Activated effector memory CD4-positive, alpha-beta T cell treated with anti-CD3 and anti-CD28 coated beads, Interleukin-2, amount 50 U/mL, for 16 hours (primary cell): ENCODE measurements at regions not wholly inside any gene's neighbourhood (a gene's known extent, or its start where the extent isn't known, plus 50 kb on each side); places are given as distances from the start of the nearest gene placed in this dataset.
"Not testable (repeated sequence)": the region's sequence is repeated elsewhere in the genome, so short reads cannot be mapped to it uniquely, and the experiment has no call there.

Experiments
- DNase-seq: peaks from one replicate; pipeline ENCODE4 v3.0.0-alpha.2; 2020

DNA sequence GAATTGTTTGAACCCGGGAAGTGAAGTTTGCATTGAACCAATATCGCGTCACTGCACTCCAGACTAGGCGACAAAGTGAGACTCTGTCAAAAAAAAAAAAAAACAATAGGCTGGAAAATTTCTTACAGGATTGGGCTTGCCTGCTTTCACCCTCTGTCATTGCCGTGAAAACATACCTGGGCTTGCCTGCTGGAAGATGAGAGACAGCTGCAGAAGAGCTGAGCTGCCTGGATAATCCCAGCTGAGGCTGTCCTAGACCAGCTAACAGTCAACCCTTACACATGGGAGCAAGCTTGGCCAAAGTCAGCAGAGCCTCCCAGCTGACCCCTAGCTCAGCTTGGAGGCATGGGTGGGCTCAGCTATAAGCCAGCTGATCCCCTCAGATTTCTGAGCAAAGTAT, 306.2 kb downstream of the CCSER2 start:
- DNase-seq, result no peak

DNA sequence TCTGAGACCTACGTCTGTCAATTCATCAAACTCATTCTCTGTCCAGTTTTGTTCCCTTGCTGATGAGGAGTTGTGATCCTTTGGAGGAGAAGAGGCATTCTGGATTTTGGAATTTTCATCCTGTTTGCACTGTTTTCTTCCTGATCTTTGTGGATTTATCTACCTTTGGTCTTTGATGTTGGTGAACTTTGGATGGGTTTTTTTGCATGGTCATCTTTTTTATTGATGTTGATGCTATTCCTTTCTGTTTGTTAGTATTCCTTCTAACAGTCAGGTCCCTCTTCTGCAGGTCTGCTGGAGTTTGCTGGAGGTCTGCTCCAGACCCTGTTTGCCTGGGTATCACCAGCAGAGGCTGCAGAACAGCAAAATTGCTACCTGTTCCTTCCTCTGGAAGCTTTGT, 322.2 kb downstream of the CCSER2 start:
- DNase-seq, result not testable (repeated sequence)

DNA sequence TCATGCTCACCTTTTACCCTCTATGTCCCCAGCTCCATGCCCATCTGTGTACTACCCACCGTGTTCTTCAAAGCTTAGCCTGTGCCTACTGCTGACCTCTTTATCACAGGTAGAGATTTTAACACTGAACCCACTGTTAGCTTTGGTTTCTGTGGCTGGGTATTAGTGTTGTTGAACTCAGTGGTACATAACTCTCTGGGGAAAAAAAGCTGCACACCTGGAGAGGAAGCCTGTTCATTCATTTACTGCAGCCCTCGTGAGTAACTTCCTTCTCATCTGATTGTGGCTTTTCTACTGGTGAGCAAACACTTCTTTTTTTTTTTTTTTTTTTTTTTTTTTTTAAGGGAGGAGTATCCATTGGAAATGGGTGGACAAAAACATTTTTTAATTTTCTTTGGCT, 326.3 kb downstream of the CCSER2 start:
- no peak for DNase-seq

GRCh38 chr10:84659027-84659426, 330.6 kb downstream of the CCSER2 start:
- DNase-seq, result no peak

DNA sequence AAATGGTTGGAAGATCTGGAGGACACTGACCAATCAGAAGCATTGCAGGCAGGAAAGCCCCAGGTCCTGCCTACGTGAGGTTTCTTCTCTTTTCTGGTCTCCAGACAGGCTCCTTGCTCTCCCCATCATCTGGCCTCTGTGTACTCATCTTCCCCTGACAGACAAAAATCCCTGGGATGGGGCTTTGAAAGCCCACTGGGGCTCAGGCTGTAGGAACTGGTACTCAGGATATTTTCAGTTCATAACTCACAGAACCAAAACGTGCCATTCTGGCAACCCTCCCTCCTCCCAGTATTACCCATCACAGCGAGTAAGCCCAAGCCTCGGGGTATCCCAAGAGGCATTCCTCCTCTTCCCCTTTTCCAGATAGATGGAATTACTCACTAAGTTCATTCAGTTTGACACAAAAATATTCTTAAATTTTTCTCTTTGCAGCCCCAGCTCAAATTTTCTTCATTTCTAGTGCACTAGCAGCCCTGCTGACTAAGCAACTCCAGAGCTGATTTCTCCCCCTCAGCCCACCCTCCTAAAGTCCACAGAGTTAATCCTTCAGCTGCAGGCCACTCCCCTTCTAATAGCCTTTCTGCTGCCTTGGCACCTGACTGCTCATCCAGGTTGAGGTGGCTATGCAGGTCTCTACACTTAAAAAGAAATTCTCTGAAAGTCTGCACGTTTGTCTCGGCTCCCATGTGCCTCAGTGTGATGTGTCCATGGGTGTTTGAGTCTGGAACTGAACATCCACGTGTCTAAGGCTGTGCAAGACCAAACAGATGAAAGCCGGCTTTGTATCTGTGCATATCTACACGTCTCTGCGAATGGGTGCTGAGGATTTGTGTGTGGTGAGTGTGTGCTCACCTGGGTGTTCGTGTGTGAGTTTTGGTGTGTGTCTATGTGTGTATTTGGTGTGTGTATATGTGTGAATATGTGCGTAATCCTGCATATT, 331.4 kb downstream of the CCSER2 start:
- no peak for DNase-seq

DNA sequence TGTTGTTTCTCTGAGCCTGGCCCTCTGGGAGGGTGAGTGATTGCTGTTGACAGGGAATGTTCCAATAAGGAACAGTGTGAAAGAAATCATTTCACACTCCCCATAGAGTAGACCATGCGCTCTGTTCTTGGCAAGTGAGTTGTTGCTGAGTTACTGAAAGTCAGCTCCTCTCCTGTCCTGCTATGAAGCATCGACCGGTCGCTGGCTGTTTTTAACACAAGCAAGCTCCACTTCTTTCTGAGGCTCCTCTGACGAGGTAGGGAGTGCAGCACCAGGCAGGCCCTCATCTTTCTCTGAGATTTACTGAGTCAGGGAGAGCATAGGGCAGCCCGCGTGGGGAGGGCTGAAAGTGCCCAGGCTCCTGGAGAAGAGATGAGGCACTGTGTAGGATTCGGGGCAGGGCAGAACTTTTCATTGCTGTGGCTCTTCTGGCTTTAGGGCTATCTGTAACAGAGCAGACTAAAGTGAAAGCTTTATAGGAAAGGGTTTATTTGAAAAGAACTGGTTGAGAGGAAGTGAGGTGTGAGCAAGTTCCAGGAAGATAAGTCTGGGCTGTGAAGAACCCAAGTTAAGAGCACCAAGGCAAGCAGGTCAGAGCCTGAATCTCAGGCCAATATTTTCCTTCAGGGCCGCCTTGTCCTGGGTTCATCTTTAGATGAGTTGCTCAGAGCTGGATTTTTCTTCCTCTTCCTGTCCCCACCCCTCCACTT, 332.2 kb downstream of the CCSER2 start:
- DNase-seq, result no peak

DNA sequence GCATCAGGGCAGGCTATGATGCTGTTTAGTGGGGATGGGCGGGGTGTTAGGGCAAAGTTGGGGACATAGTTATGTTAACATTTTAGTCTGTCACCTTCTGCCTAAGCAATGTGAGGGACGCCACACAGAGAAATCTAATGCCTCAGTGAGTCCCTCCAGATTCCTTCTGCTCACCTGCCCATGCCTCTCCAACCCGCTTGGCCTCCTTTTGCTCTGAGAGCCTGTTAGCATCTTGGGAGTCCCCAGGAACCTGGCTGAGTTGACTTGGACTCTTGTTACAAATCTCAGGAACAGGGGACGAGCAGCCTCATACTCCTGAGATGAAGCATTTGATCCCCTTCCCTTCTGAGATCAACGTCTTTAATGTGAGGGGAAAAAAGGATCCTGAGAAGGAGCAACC, 336.8 kb downstream of the CCSER2 start:
- DNase-seq, result no peak

DNA sequence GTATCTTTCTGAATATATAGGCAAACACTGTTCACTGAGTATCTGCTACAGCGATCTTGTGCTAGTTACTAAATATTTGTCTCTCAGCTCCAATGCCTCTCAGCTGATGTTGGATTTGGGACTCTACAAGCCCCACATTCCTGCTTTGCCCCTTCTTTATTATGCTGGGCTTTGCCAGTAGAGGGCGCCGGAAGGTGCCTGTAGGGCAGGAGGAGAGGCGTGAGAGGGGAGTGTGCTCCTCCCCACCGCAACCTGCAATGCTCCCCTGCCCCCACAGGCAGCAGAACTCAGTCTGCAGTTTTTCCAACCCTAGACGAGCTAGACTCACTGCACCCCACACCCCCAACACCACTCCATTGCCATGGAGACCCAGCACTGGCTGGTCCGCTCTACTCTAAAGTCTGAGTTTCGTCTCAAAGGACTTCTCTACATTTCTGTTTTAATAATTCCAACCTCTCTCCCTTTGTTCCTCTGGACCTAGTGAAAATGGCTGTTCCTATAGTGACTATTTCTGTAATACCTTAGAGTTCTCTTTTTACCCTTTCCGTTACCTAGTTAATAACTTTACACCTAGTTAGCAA, 337.6 kb downstream of the CCSER2 start:
- DNase-seq, result no peak

GRCh38 chr10:84668186-84668763, 339.9 kb downstream of the CCSER2 start:
- no peak for DNase-seq

DNA sequence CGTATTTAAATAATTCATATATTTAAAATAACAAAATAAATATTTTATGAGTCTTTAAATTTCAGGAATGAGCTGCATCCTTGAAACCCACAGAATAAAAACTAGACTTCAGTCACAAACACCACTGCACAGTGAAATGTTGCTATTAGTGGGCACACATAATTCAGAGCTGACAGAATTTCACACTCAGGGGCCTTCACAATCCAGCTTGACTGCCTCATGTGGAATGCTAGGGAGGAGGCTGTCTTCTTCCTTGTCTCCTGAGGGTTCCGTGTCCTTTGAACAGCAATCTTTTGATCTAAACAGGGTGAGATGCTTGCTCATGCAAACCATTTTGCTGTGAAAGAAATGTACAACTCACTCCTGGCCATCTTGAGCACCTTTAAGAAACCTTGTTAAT, 346.7 kb downstream of the CCSER2 start:
- DNase-seq, result no peak

GRCh38 chr10:84676536-84676935, 348.1 kb downstream of the CCSER2 start:
- DNase-seq, result no peak

DNA sequence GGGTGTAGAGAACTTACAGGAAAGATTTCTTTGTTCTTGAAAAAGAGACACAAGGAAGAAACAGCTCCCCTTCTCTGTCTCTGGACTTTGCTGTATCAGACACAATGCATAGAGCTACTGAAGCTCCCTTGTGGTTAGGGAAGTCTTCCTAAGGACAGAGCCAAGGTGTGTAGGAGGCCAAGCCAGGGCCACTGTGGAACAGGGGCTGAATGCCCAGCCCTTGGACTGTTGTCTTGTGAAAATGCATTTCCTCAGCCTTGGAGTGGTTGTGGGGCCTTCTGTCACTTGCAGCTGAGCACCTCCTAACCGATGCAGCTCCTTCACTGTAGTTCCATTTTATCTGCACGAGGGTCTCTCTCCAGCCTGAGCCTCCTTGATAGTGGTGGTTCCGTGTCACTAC, 353.4 kb downstream of the CCSER2 start:
- DNase-seq, result no peak

GRCh38 chr10:84683550-84683949, 355.2 kb downstream of the CCSER2 start:
- no peak for DNase-seq

DNA sequence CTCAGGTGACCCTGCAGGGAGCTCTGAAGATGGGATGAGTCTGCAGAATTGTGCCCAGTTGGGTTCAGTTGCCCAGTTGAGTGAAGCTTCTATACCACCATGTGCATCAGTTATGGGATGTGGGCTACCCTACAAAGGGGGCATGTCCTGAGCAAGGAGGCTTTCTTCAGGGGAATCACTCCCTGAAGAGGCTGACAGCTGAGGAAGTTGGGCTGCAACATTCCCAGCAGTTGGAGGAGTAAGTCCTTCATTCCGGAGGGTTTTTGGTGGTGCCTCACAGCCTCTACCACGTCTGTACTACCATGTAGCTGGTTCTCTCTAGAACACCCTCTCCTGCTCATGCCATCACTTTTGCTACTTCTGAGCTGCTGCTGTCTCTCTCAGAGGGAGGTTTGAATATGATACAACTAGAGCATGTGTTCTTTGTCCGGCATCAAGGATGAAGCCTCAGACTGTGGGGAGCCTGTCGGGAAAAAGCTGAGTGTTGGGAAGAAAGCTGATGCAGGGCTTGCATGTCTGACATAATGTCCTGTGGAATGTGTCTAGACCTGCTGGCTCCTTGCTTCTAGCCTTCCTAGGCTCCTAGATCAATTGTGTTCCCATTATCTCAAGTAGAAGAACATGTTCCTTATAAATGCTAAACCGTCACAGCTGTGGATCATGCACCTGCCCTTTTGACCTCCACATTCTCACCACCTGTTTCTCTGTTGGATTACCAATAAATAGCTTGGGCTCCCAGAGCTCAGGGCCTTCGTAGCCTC, 355.8 kb downstream of the CCSER2 start:
- DNase-seq, result no peak

DNA sequence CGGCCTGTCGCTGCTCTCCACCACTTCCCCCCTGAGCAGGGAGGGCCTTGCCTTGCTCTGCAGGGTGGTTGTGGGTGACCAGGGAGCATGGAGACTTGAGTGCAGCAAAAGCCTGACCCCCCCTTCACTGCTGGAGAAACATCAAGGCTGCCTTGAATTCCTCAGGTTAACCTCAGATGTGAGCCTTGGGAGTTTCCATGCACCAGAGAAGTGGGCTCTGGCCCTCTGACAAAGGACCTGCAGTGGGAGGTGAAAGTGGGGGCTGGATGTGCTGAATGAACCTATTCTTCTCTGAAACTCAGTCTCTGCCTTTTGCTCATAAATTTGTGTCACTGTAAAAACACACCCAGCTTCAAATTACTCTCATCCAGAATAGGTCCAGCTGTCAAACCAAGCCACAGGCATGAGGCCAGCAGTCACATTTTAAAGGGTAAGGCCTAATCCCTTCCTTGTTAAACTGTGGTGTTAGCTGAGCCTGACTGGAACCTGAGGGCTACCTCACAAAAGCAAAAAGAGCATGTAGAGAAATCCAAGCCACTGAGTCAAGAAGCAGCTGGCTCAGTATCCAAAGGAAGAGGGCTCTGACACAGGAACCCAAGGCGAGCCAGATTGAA, 356.8 kb downstream of the CCSER2 start:
- DNase-seq, result no peak

DNA sequence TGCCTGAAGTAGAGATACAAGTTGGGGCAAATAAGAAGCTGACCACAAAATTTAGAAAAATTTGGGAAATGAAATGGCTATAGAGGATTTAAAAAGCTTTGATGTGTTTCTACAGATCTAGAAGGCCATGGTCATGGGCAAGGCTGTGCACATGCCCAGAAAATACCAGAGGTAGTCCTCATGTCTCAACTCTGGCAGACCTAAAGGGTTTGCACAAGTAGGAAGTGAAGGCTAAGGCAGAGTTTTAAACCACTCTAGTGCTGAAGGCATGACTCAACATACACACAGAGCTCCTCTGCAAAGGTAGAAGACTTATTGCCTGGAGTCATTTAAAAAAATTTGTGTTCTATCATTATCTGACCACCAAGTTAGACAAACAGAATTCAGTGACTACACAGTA, 364.6 kb downstream of the CCSER2 start:
- no peak for DNase-seq

- no peak for DNase-seq
Observed at GRCh38 chr10:84695902-84696301, 367.5 kb downstream of the CCSER2 start.

DNA sequence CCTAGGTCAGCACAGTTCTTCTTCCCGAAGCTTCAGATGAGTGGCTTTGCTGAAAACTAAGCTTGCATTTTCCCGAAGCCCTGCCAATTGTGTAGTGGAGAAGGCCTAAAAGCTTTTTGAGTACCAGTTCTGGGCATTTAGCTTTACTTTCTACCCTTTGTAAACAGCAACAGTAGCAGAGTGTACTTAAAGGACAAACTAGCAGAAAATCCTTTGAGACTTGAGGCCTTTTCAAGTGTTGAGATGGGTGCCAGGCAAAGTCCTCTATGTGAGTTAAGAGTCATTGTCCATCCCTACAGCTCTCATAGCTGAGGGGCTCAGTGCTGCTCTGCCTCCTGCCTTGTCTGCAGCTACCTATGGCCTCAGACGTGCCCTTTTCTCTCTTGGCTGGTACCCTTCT, 368.2 kb downstream of the CCSER2 start:
- no peak for DNase-seq

GRCh38 chr10:84698989-84699388, 370.6 kb downstream of the CCSER2 start:
- no peak for DNase-seq

GRCh38 chr10:84700668-84701369, 372.4 kb downstream of the CCSER2 start:
- no peak for DNase-seq

DNA sequence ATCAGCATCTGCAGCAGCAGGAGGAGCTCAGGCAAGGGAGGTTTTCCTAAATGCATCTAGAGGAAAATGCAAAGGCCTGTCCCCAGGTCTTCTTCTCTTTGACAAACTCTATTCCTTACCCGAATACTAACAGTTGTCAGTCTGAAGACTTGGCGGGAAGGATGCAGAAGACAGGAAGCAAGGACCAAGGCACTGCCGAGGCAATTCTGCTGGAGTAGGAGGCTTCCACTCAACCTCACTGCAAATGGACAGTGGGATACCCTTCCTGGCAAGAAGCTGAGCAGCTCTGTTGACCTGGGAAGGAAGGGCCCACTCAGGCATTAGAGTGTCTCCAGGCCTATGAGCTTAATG, 373.0 kb downstream of the CCSER2 start:
- no peak for DNase-seq

DNA sequence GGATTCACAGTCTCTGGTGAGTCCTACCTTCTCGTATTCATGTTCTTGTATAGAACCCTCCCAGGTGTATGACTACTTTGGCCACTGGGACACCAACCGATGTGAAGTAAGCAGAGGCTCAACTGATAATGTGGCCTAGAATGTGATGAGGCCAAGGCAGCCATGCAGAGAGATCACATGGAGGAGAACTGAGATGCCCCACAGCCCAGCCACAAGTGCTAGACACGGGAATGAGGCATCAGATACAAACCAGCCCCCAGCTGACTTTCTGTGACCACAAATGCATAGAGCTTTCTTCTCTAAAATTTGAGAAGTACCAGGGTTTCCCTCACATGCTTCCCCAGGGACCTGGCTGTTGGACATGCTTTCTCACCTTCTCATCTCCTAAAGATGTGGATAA, 375.7 kb downstream of the CCSER2 start:
- no peak for DNase-seq
